SK-N-SH (cell line): ENCODE measurements at regions not wholly inside any gene's neighbourhood (a gene's known extent, or its start where the extent isn't known, plus 50 kb on each side); places are given as distances from the start of the nearest gene placed in this dataset.

Source experiments
- CTCF ChIA-PET: fragments of 300-600, 350-600 bp; formaldehyde crosslinking; extraction: SDS; loops from one replicate; lab custom pipeline; 2021; lab: Yijun Ruan, JAX
- POLR2A ChIA-PET: fragments of 350-600 bp; sonication (Branson Sonifier 250); formaldehyde crosslinking; extraction: SDS; loops from one replicate; lab custom pipeline; 2020; ENCODE audit warnings: antibody characterized with exemption, inconsistent platforms; lab: Yijun Ruan, JAX
- DNase-seq: peaks from one replicate; pipeline ENCODE4 v3.0.0; 2012
- H2AFZ ChIP-seq: fragments of 200-600 bp; sonication (generic); 2 replicates; pipeline ENCODE4 v1.8.1; 2016; ENCODE audit warnings: antibody characterized with exemption, mild to moderate bottlenecking, low read depth
- H3F3A ChIP-seq: fragments of 200-600 bp; sonication (generic); replicated peaks from 2 replicates; pipeline ENCODE3; 2016; ENCODE audit warnings: antibody characterized with exemption, mild to moderate bottlenecking; ENCODE audit not compliant: insufficient read depth
- H3K27ac ChIP-seq, 2 experiments: fragments of 200-500 bp in 1 of 2; fragments of 200-600 bp in 1 of 2; sonication (Bioruptor generic) in 1 of 2; sonication (generic), shearing (Covaris generic) in 1 of 2; 2 replicates each; pipeline versions ENCODE4 v1.5.1 to v1.6.1; 2014 to 2016; ENCODE audit warnings: low read depth in 2 of 2, inconsistent platforms in 1 of 2, low read length in 1 of 2, mild to moderate bottlenecking in 1 of 2, mixed read lengths in 1 of 2
- H3K27me3 ChIP-seq: fragments of 200-600 bp; sonication (generic), shearing (Covaris generic); 2 replicates; pipeline ENCODE4 v1.6.1; 2016; ENCODE audit warnings: mixed run types; ENCODE audit not compliant: insufficient read depth
- H3K36me3 ChIP-seq, 2 experiments: fragments of 200-500 bp in 1 of 2; fragments of 200-600 bp in 1 of 2; sonication (Bioruptor generic) in 1 of 2; sonication (generic) in 1 of 2; replicated peaks in 1 of 2; 2 replicates each; pipeline versions ENCODE3 to v1.5.1; 2014 to 2016; ENCODE audit warnings: low read length in 1 of 2, mild to moderate bottlenecking in 1 of 2; ENCODE audit not compliant: insufficient read depth in 2 of 2, control insufficient read depth in 1 of 2
- H3K4me1 ChIP-seq, 2 experiments: fragments of 200-500 bp in 1 of 2; fragments of 200-600 bp in 1 of 2; sonication (Bioruptor generic) in 1 of 2; sonication (generic), shearing (Covaris generic) in 1 of 2; 2 replicates each; pipeline versions ENCODE4 v1.5.1 to v1.6.1; 2014 to 2016; ENCODE audit warnings: low read depth in 1 of 2, low read length in 1 of 2, mixed run types in 1 of 2; ENCODE audit not compliant: insufficient read depth in 2 of 2, control insufficient read depth in 1 of 2
- H3K4me2 ChIP-seq: fragments of 200-600 bp; sonication (generic), shearing (Covaris generic); 2 replicates; pipeline ENCODE4 v1.6.1; 2017; ENCODE audit warnings: mixed run types
- H3K4me3 ChIP-seq, 2 experiments: fragments of 200-500 bp in 1 of 2; fragments of 200-600 bp in 1 of 2; sonication (Bioruptor generic) in 1 of 2; sonication (generic), shearing (Covaris generic) in 1 of 2; 2 replicates each; pipeline versions ENCODE4 v1.5.1 to v1.8.1; 2014 to 2016; ENCODE audit warnings: low read depth in 2 of 2, inconsistent platforms in 1 of 2, low read length in 1 of 2, mild to moderate bottlenecking in 1 of 2, mixed read lengths in 1 of 2, moderate library complexity in 1 of 2
- H3K79me2 ChIP-seq: fragments of 200-600 bp; sonication (generic); 2 replicates; pipeline ENCODE4 v1.8.1; 2017; ENCODE audit warnings: mild to moderate bottlenecking; ENCODE audit not compliant: insufficient read depth
- H3K9ac ChIP-seq: fragments of 200-600 bp; sonication (generic); 2 replicates; pipeline ENCODE4 v1.6.1; 2017; ENCODE audit warnings: mixed run types
- H3K9me2 ChIP-seq: fragments of 200-600 bp; sonication (generic); 2 replicates; pipeline ENCODE4 v1.6.1; 2017; ENCODE audit warnings: mixed run types
- H3K9me3 ChIP-seq: fragments of 200-600 bp; sonication (generic); 2 replicates; pipeline ENCODE4 v1.6.1; 2017; ENCODE audit warnings: mixed run types, mild to moderate bottlenecking, moderate library complexity
- H4K20me1 ChIP-seq: fragments of 200-600 bp; sonication (generic); 2 replicates; pipeline ENCODE4 v1.6.1; 2017; ENCODE audit warnings: mild to moderate bottlenecking, mixed run types; ENCODE audit not compliant: insufficient read depth
- CHD2 ChIP-seq: fragments of 150-350 bp; IDR thresholded peaks from 2 replicates; pipeline ENCODE4 v1.6.1; 2018; ENCODE audit warnings: low read length; ENCODE audit not compliant: partially characterized antibody
- ELF1 ChIP-seq: IDR thresholded peaks from 2 replicates; pipeline ENCODE4 v1.4.0; 2012
- EP300 ChIP-seq, 2 experiments: IDR thresholded peaks; 2 replicates each; pipeline versions ENCODE4 v1.4.0 to v1.6.1; 2012; ENCODE audit warnings: borderline replicate concordance in 1 of 2, low read depth in 1 of 2, low read length in 1 of 2
- EZH2phosphoT487 ChIP-seq: fragments of 200-600 bp; sonication (generic); IDR thresholded peaks from 2 replicates; pipeline ENCODE4 v1.6.1; 2017; ENCODE audit warnings: low read depth, mixed run types, mild to moderate bottlenecking, antibody characterized with exemption, moderate library complexity, borderline replicate concordance
- FOSL2 ChIP-seq: IDR thresholded peaks from 2 replicates; pipeline ENCODE4 v1.4.0; 2012; ENCODE audit warnings: low read depth, mild to moderate bottlenecking, moderate library complexity, borderline replicate concordance
- FOXM1 ChIP-seq: IDR thresholded peaks from 2 replicates; pipeline ENCODE4 v1.4.0; 2012; ENCODE audit warnings: low read depth, mild to moderate bottlenecking
- GABPA ChIP-seq: IDR thresholded peaks from 2 replicates; pipeline ENCODE4 v1.4.0; 2012; ENCODE audit warnings: low read depth, mild to moderate bottlenecking
- IRF3 ChIP-seq: fragments of 150-350 bp; IDR thresholded peaks from 2 replicates; pipeline ENCODE4 v1.6.1; 2016; ENCODE audit warnings: mild to moderate bottlenecking, low read depth, low read length
- NFIC ChIP-seq: IDR thresholded peaks from 2 replicates; pipeline ENCODE4 v1.4.0; 2012; ENCODE audit warnings: borderline replicate concordance
- PBX3 ChIP-seq: IDR thresholded peaks from 2 replicates; pipeline ENCODE4; 2012
- POLR2AphosphoS5 ChIP-seq: IDR thresholded peaks from 2 replicates; pipeline ENCODE4 v1.6.1; 2012; ENCODE audit warnings: low read depth, low read length
- RAD21 ChIP-seq: IDR thresholded peaks from 2 replicates; pipeline ENCODE4 v1.6.1; 2012; ENCODE audit warnings: mild to moderate bottlenecking, low read length
- REST ChIP-seq: IDR thresholded peaks from 2 replicates; pipeline ENCODE4 v1.6.1; 2012; ENCODE audit warnings: mild to moderate bottlenecking, low read depth, low read length, moderate library complexity
- RFX5 ChIP-seq: IDR thresholded peaks from 2 replicates; pipeline ENCODE4 v1.6.1; 2012; ENCODE audit warnings: mild to moderate bottlenecking, improper control_type of control experiment, low read length
- SIN3A ChIP-seq: IDR thresholded peaks from 2 replicates; pipeline ENCODE4 v1.6.1; 2012; ENCODE audit warnings: low read depth, mild to moderate bottlenecking, low read length, moderate library complexity, borderline replicate concordance
- USF2 ChIP-seq: fragments of 150-350 bp; IDR thresholded peaks from 2 replicates; pipeline ENCODE4 v1.6.1; 2017; ENCODE audit warnings: antibody characterized with exemption, low read length, low read depth, borderline replicate concordance
- WGBS: methylation state at CpG from one replicate; pipeline ENCODE4 v1.1.6; 2017; ENCODE audit warnings: low lambda C conversion rate; 5-methylcytosine and 5-hydroxymethylcytosine counted together
- TF ChIP-seq, protein P1 (sequence below): IDR thresholded peaks from 2 replicates; pipeline ENCODE4 v1.4.0; 2012; ENCODE audit warnings: low read depth
- TF ChIP-seq, protein P2 (sequence below): fragments of 200-600 bp; sonication (generic); IDR thresholded peaks from 2 replicates; pipeline ENCODE4 v1.6.1; 2017; ENCODE audit warnings: antibody characterized with exemption, mild to moderate bottlenecking, moderate library complexity

DNA sequence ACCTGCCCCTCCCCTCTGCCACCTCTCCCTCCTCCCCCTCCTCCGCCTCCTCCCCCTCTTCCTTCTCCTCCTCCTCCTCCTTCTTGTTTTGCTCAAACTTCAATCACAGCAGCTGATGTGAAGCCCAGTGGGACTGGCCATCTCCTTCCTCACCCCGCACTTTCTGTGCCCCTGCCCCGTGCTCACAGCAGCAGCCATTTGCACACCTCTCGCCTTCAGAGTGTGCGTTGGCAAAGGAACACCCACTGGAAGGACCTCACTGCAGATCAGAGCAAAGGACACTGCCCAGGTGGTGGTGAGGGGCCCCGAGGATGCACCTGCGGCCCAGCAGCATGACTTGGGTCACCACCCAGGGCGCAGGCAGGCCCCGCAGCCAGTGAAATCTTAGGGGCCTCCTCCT is 98.8 kb downstream of the SOX1 start:
- POLR2A ChIA-PET, result no interaction called here
- Histone ChIP-seq H3K9ac (no peak overlapping the region), H3K36me3 (no peaks in the 10 kb centered on the region), H3K9me2 (no peaks in the 10 kb centered on the region), H3K27ac (no peak overlapping the region), H2AFZ (no peak overlapping the region), H3K79me2 (no peaks in the 10 kb centered on the region), H3K27me3 (peaks cover 32% of the 10 kb centered on the region; the same call in 1 of the 2 replicates), H3K4me3 (no peak overlapping the region), H3K4me1 (no peaks in the 10 kb centered on the region), H3K4me2 (no peak overlapping the region), H3K9me3 (no peaks in the 10 kb centered on the region), H4K20me1 (no peaks in the 10 kb centered on the region), H3F3A (no peaks in the 10 kb centered on the region)
- no peak for DNase-seq
- CTCF ChIA-PET, result no interaction called here
- TF ChIP-seq FOSL2, result no peak
- TF ChIP-seq NFIC, result no peak
- no peak for TF ChIP-seq RAD21
- TF ChIP-seq, protein P1, sequence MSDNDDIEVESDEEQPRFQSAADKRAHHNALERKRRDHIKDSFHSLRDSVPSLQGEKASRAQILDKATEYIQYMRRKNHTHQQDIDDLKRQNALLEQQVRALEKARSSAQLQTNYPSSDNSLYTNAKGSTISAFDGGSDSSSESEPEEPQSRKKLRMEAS, result no peak
- TF ChIP-seq USF2, result no peak
- TF ChIP-seq POLR2AphosphoS5, result no peak
- TF ChIP-seq GABPA, result no peak
- TF ChIP-seq, protein P2, sequence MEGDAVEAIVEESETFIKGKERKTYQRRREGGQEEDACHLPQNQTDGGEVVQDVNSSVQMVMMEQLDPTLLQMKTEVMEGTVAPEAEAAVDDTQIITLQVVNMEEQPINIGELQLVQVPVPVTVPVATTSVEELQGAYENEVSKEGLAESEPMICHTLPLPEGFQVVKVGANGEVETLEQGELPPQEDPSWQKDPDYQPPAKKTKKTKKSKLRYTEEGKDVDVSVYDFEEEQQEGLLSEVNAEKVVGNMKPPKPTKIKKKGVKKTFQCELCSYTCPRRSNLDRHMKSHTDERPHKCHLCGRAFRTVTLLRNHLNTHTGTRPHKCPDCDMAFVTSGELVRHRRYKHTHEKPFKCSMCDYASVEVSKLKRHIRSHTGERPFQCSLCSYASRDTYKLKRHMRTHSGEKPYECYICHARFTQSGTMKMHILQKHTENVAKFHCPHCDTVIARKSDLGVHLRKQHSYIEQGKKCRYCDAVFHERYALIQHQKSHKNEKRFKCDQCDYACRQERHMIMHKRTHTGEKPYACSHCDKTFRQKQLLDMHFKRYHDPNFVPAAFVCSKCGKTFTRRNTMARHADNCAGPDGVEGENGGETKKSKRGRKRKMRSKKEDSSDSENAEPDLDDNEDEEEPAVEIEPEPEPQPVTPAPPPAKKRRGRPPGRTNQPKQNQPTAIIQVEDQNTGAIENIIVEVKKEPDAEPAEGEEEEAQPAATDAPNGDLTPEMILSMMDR, result no peak
- TF ChIP-seq SIN3A, result no peak
- TF ChIP-seq EZH2phosphoT487, result no peak
- TF ChIP-seq PBX3, result no peak
- TF ChIP-seq FOXM1, result no peak
- no peak for TF ChIP-seq REST
- TF ChIP-seq EP300 (IDR thresholded peaks at IDR 0.05; ENCODE audit: borderline replicate concordance in 1 of 2, low read depth in 1 of 2, low read length in 1 of 2), result no peak
- no peak for TF ChIP-seq ELF1
- TF ChIP-seq CHD2, result no peak
- TF ChIP-seq RFX5, result no peak
- TF ChIP-seq IRF3, result no peak
- 11% methylated on average over 9 of the region's 9 CpGs for WGBS
